Cardiac muscle cell (in vitro differentiated cells and primary cell): ENCODE measurements at regions not wholly inside any gene's neighbourhood (a gene's known extent, or its start where the extent isn't known, plus 50 kb on each side); places are given as distances from the start of the nearest gene placed in this dataset.

ENCODE experiments used
- DNase-seq, 2 donors: peaks; one replicate each; pipeline versions ENCODE4 v3.0.0 to v3.0.0-alpha.2; 2010 to 2017; ENCODE audit warnings: low read depth in 1 of 2, low spot score in 1 of 2
- H3K27ac ChIP-seq: fragments of 200-600 bp; sonication (generic); 2 replicates; pipeline ENCODE4 v1.5.1; 2016
- H3K27me3 ChIP-seq: fragments of 200-600 bp; sonication (generic); 2 replicates; pipeline ENCODE4 v1.6.0; 2016; ENCODE audit warnings: control low read depth
- H3K36me3 ChIP-seq: fragments of 200-600 bp; sonication (generic); 2 replicates; pipeline ENCODE4 v1.5.1; 2016; ENCODE audit warnings: control low read depth
- H3K4me1 ChIP-seq: fragments of 200-600 bp; sonication (generic); 2 replicates; pipeline ENCODE4 v1.8.1; 2017; ENCODE audit warnings: low read depth, mild to moderate bottlenecking, mixed run types
- H3K4me3 ChIP-seq: fragments of 200-600 bp; sonication (generic); 2 replicates; pipeline ENCODE4 v1.5.1; 2016; ENCODE audit warnings: mild to moderate bottlenecking
- H3K9me3 ChIP-seq: fragments of 200-600 bp; sonication (generic); 2 replicates; pipeline ENCODE4 v1.5.1; 2017; ENCODE audit warnings: low read depth, mild to moderate bottlenecking, control low read depth
- TF ChIP-seq, protein P1 (sequence below): IDR thresholded peaks from 2 replicates; pipeline ENCODE4 v1.5.1; 2012; ENCODE audit warnings: low read depth, mild to moderate bottlenecking, low read length

DNA sequence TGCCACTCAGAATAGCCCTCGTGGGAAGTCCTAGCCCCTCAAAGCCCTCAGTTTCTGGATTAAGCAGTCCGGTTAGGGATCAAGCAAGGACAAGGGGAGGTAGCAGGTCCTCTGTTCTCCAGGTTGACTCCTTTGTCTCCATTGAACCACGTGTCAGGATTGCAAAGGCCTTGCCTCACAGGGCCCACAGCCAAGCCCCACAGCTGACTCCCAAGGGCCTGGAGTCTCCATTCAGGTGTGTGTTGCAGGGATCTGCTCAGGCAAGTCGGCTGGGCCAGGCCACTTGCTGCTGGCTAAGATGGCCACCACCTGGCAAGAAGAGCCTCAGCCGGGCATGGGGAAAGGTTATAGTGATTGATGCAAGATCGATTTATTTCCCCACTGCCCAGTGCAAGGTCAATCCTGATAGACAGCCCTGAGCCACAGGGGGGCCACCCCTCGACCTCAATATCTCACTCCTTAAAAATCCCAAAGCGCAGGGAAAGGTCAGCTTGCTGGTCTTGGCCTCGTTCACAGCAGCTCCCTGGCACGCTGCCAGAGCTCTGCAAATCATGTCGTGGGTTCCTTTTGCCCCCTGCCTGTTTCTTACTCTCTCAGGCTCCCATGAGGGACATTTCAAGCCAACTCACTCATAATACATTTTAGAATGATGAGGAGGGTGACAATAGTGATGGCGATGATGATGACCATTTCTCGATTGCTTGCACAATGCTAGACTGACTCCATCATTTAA, 75.9 kb downstream of the EDN3 start:
- H3K9me3 ChIP-seq, result no peaks in the 10 kb centered on the region
- H3K27me3 ChIP-seq, result peaks cover 50% of the 10 kb centered on the region
- H3K27ac ChIP-seq, result no peak overlapping the region
- H3K36me3 ChIP-seq, result no peaks in the 10 kb centered on the region
- H3K4me3 ChIP-seq, result no peak overlapping the region
- TF ChIP-seq, protein P1, sequence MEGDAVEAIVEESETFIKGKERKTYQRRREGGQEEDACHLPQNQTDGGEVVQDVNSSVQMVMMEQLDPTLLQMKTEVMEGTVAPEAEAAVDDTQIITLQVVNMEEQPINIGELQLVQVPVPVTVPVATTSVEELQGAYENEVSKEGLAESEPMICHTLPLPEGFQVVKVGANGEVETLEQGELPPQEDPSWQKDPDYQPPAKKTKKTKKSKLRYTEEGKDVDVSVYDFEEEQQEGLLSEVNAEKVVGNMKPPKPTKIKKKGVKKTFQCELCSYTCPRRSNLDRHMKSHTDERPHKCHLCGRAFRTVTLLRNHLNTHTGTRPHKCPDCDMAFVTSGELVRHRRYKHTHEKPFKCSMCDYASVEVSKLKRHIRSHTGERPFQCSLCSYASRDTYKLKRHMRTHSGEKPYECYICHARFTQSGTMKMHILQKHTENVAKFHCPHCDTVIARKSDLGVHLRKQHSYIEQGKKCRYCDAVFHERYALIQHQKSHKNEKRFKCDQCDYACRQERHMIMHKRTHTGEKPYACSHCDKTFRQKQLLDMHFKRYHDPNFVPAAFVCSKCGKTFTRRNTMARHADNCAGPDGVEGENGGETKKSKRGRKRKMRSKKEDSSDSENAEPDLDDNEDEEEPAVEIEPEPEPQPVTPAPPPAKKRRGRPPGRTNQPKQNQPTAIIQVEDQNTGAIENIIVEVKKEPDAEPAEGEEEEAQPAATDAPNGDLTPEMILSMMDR, result no peak
- DNase-seq, result no peak
- H3K4me1 ChIP-seq, result no peaks in the 10 kb centered on the region

DNA sequence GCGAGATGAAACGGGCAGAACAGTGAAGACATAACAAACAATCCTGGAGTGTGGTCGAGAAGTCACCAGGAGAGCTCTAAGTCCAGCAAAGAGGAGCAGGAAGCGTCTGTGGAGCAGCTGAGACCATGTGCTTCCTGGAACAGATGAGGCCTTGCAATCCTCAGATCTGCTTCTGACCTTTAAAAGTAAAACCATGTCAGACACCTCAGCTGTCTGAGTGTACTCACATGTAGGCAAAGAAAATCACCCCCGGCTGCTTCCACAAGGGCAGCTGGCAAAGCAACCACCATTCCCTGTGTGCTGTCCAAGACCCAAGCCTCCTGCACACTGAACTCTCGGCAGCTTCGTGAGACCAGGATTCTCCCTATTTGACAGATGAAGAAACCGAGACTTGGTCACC, 76.6 kb downstream of the EDN3 start:
- Histone ChIP-seq H3K9me3 (no peaks in the 10 kb centered on the region), H3K36me3 (no peaks in the 10 kb centered on the region), H3K4me3 (no peak overlapping the region), H3K27ac (no peak overlapping the region), H3K4me1 (no peaks in the 10 kb centered on the region), H3K27me3 (peaks cover 53% of the 10 kb centered on the region)
- TF ChIP-seq, protein P1, result no peak
- DNase-seq, result no peak

DNA sequence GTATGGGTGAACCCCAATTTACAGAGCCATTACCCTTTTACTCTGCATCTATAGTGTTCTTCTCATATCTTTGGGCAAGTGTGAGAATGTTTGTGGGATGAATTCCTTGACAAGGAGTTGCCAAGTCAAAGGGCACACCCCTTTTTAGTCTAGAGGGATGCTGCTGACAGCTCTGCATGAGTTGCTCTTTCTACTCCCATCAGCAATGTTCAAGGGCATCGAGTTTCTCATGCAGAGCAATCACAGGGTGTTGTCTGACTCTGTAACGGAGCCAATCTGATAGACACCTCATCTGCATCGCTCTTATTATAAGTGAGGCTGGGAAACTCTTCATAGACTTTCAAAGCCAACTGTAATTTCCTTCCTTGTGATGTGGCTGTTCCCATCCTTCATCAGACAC, 77.4 kb downstream of the EDN3 start:
- TF ChIP-seq, protein P1, result no peak
- H3K4me1 ChIP-seq, result no peaks in the 10 kb centered on the region

DNA sequence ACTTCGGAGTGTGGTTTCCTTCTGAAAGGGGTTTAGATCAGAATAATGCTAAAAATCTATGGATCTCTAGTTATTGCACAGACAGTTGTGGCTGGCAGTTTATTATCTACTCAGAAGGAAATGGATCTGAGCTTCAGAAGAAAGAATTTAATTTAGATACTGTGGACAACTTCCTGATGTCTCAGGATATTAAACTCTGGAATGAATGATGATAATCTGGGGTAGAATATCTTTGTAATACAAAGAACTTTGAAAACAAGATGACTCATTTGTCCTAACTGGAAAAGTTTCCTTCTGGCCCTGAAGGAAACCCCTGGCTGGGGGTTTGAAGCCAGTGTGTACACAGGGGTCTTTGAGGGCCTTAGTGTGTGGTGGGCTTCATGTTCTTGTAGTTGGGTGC, 78.0 kb downstream of the EDN3 start:
- TF ChIP-seq, protein P1, result no peak
- no peak overlapping the region for H3K4me3 ChIP-seq
- H3K27me3 ChIP-seq, result peaks cover 54% of the 10 kb centered on the region
- no peaks in the 10 kb centered on the region for H3K4me1 ChIP-seq
- no peaks in the 10 kb centered on the region for H3K36me3 ChIP-seq
- no peak overlapping the region for H3K27ac ChIP-seq
- no peak for DNase-seq
- H3K9me3 ChIP-seq, result no peaks in the 10 kb centered on the region

More for the DNA sequence above, 77.4 kb downstream of the EDN3 start:
- Histone ChIP-seq H3K27ac (no peak overlapping the region), H3K36me3 (no peaks in the 10 kb centered on the region), H3K27me3 (peaks cover 57% of the 10 kb centered on the region), H3K9me3 (no peaks in the 10 kb centered on the region), H3K4me3 (no peak overlapping the region)
- DNase-seq, result no peak

DNA sequence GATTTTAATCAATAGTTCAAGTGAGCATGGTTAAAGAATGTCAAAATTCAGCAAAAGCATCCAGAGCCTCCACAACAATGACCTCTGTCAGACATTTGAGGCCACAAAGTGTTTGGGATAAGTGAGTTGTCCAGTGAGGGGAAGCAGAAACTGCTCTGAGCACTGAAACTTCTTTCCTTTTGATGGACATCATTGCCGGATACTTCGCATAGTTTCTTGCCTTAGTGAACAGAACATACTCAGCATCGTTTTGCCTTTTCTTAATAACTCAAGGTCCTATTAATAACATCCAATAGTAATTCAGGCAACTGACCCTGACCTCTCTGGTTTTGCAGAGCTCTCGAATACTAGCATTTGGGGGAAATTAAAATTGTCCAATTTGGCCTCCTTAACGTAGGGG, 78.6 kb downstream of the EDN3 start:
- Histone ChIP-seq H3K4me3 (no peak overlapping the region), H3K4me1 (no peaks in the 10 kb centered on the region), H3K27ac (no peak overlapping the region), H3K9me3 (no peaks in the 10 kb centered on the region), H3K36me3 (no peaks in the 10 kb centered on the region), H3K27me3 (peaks cover 48% of the 10 kb centered on the region)
- no peak for DNase-seq
- TF ChIP-seq, protein P1, result no peak
